ENCODE measurements at regions not wholly inside any gene's neighbourhood (a gene's known extent, or its start where the extent isn't known, plus 50 kb on each side); places are given as distances from the start of the nearest gene placed in this dataset.

DNA sequence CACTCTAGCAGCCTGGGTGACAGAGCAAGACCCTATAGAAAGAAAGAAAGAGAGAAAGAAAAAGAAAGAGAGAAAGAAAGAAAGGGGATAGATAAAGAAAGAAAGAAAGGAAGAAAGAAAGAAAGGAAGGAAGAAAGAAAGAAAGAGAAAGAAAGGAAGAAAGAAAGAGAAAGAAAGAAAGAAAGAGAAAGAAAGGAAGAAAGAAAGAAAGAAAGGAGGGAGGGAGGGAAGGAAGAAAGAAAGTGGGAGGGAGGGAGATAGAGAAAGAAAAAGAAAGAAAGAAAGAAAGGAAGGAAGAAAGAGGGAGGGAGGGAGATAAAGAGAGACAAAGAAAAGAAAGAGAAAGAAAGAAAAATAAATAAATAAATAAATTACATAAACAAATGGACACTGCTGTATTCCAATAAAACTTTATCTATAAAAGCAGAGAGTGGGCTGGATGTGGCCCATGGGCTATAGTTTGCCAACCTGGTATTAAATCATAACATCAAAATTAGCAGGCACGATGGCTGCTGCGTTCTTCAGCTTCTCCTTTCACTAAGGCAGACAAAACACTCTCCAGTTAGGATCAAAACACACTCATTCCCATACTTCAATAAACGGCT lies 165.0 kb downstream of the ZNF674 start:
- Histone ChIP-seq H3K14ac (replicated peaks; ENCODE audit: low read depth, low read length) (no peak overlapping the region), H3K18ac (ENCODE audit: low read depth, low read length) (no peak overlapping the region), H4K91ac (ENCODE audit: insufficient read depth, low read depth, low read length) (no peak overlapping the region), H2AK9ac (replicated peaks; ENCODE audit: low read depth, low read length, poor library complexity) (no peak overlapping the region), H4K5ac (ENCODE audit: low read depth, low read length) (no peak overlapping the region), H3K4me1 (ENCODE audit: control insufficient read depth, insufficient read depth, low read length) (no peaks in the 10 kb centered on the region), H2AK5ac (ENCODE audit: low read depth, low read length) (no peak overlapping the region), H2BK120ac (ENCODE audit: low read depth, low read length) (no peak overlapping the region), H3K4ac (ENCODE audit: low read depth, low read length) (no peak overlapping the region), H3K79me1 (ENCODE audit: low read depth in 1 of 2, low read length in 2 of 2) (no peaks in the 10 kb centered on the region), H4K20me1 (ENCODE audit: insufficient read depth, low read length) (no peaks in the 10 kb centered on the region), H3K27me3 (ENCODE audit: control insufficient read depth, insufficient read depth, low read length) (no peaks in the 10 kb centered on the region), H2BK5ac (ENCODE audit: low read depth, low read length, poor library complexity, severe bottlenecking) (no peak overlapping the region), H3K56ac (ENCODE audit: extremely low read depth, insufficient read depth, low read length) (no peak overlapping the region), H2AFZ (replicated peaks; ENCODE audit: low read length, poor library complexity) (peak overlapping the region; percentile 60), H3K4me2 (ENCODE audit: low read depth, low read length) (peak overlapping the region; percentile 36), H3K4me3 (ENCODE audit: insufficient read depth, low read depth, low read length) (no peak overlapping the region; the same call in 1 of the 2 replicates), H3K9me1 (ENCODE audit: insufficient read depth, low read length) (no peaks in the 10 kb centered on the region), H4K8ac (ENCODE audit: low read depth in 2 of 2, low read length in 2 of 2) (peak overlapping the region in 1 of 2 experiments; percentile 28; a peak in 1 of 4 replicates), H3K23ac (ENCODE audit: low read depth, low read length) (no peak overlapping the region), H3K27ac (ENCODE audit: insufficient read depth, low read length) (no peak overlapping the region), H2BK20ac (ENCODE audit: low read depth, low read length) (no peak overlapping the region), H3K36me3 (ENCODE audit: control insufficient read depth, insufficient read depth, low read length) (no peaks in the 10 kb centered on the region), H3K9me3 (ENCODE audit: control insufficient read depth, insufficient read depth, low read length) (no peaks in the 10 kb centered on the region), H3K9ac (ENCODE audit: low read depth, low read length) (no peak overlapping the region), H2BK15ac (ENCODE audit: low read depth, low read length) (no peak overlapping the region)
- dilution Hi-C loops (cut with HindIII; ENCODE audit: low sequenced_read_pairs, unreplicated experiment), result no loop called here
- in situ Hi-C loops (cut with MboI; ENCODE audit: low sequenced_read_pairs), result loop anchor here (10.0 kb wide), 1 partner anchor 535 kb away; no protein-coding TSS in a partner anchor
- CTCF ChIA-PET, result no interaction called here
- intact Hi-C loops (cut with micrococcal nuclease), result no loop called here
- DNase-seq (no peak), ATAC-seq (ENCODE audit: low read depth) (no peak)
- BruUV-seq (replicated peaks), result no TSS peak
- WGBS, 2 experiments (ENCODE audit: extremely low coverage in 2 of 2, insufficient read length in 1 of 2), result 10% methylated on average over 2 of the region's 3 CpGs; no CpG with 5 or more reads in 1 of the 2 experiments
- TF ChIP-seq USF2 (IDR thresholded peaks at IDR 0.05; ENCODE audit: low read depth, low read length), result no peak
- TF ChIP-seq, protein P1, sequence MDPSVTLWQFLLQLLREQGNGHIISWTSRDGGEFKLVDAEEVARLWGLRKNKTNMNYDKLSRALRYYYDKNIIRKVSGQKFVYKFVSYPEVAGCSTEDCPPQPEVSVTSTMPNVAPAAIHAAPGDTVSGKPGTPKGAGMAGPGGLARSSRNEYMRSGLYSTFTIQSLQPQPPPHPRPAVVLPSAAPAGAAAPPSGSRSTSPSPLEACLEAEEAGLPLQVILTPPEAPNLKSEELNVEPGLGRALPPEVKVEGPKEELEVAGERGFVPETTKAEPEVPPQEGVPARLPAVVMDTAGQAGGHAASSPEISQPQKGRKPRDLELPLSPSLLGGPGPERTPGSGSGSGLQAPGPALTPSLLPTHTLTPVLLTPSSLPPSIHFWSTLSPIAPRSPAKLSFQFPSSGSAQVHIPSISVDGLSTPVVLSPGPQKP (IDR thresholded peaks at IDR 0.05; ENCODE audit: borderline replicate concordance, low read depth, low read length), result no peak
- TF ChIP-seq POLR2A (IDR thresholded peaks at IDR 0.05; ENCODE audit: low read depth, low read length), result no peak
- TF ChIP-seq RCOR1 (IDR thresholded peaks at IDR 0.05; ENCODE audit: insufficient replicate concordance, low read length), result no peak
- TF ChIP-seq SMC3 (IDR thresholded peaks at IDR 0.05; ENCODE audit: low read depth, low read length), result no peak
- TF ChIP-seq FOS (IDR thresholded peaks at IDR 0.05; ENCODE audit: low read depth, low read length), result no peak
- TF ChIP-seq RFX5 (IDR thresholded peaks at IDR 0.05; ENCODE audit: low read depth, low read length), result no peak
- no peak for TF ChIP-seq MAZ (IDR thresholded peaks at IDR 0.05; ENCODE audit: borderline replicate concordance, low read depth, low read length)
- no peak for TF ChIP-seq RAD21 (IDR thresholded peaks at IDR 0.05; ENCODE audit: low read length)
- no peak for TF ChIP-seq CTCF (conservative IDR thresholded peaks at IDR 0.05; ENCODE audit: low read depth, low read length)
- POLR2A ChIA-PET (ENCODE audit: unreplicated experiment), result no interaction called here

Measured in IMR-90 (cell line).